ENCODE measurements at regions not wholly inside any gene's neighbourhood (a gene's known extent, or its start where the extent isn't known, plus 50 kb on each side); places are given as distances from the start of the nearest gene placed in this dataset.

DNA sequence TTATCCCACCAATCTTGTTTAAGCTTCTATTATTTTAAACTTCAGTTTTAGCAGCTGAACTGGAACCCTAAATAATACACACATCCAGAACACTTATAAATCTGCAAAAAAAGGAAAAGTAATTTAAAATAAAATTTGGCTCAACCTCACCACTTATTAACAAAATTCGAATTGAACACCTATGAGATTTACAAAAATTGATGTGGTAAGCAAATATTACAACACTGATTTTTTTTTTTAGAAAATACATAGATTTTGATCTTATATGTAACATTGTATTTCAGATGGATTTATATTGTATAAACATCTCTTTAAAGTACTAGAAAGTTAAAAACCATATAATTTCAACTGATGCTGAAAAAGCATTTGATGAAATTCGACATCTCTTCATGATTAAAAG is 81.3 kb upstream of the DYNAP start:
- TF ChIP-seq, protein P1, sequence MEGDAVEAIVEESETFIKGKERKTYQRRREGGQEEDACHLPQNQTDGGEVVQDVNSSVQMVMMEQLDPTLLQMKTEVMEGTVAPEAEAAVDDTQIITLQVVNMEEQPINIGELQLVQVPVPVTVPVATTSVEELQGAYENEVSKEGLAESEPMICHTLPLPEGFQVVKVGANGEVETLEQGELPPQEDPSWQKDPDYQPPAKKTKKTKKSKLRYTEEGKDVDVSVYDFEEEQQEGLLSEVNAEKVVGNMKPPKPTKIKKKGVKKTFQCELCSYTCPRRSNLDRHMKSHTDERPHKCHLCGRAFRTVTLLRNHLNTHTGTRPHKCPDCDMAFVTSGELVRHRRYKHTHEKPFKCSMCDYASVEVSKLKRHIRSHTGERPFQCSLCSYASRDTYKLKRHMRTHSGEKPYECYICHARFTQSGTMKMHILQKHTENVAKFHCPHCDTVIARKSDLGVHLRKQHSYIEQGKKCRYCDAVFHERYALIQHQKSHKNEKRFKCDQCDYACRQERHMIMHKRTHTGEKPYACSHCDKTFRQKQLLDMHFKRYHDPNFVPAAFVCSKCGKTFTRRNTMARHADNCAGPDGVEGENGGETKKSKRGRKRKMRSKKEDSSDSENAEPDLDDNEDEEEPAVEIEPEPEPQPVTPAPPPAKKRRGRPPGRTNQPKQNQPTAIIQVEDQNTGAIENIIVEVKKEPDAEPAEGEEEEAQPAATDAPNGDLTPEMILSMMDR (IDR thresholded peaks at IDR 0.05) = no peak
- Histone ChIP-seq H2AFZ (ENCODE audit: insufficient read depth, low read depth, low read length, poor library complexity, severe bottlenecking) (no peak overlapping the region), H3K9ac (ENCODE audit: insufficient read depth, low read length, poor library complexity, severe bottlenecking) (no peak overlapping the region), H3K79me2 (ENCODE audit: insufficient read depth, low read length) (no peaks in the 10 kb centered on the region), H3K4me1 (ENCODE audit: control insufficient read depth in 1 of 2, insufficient read depth in 2 of 2, low read length in 2 of 2) (no peaks in the 10 kb centered on the region), H3K27ac (ENCODE audit: low read depth in 1 of 2, low read length in 2 of 2) (no peak overlapping the region), H4K20me1 (ENCODE audit: insufficient read depth, low read length) (no peaks in the 10 kb centered on the region), H3K4me2 (replicated peaks; ENCODE audit: extremely low read depth, low read length, poor library complexity, severe bottlenecking) (no peak overlapping the region), H3K9me3 (replicated peaks in 1 of 2; ENCODE audit: control insufficient read depth in 1 of 2, insufficient read depth in 1 of 2, low read length in 2 of 2) (no peaks in the 10 kb centered on the region), H3K27me3 (ENCODE audit: control insufficient read depth in 2 of 2, insufficient read depth in 2 of 2, low read length in 2 of 2) (no peaks in the 10 kb centered on the region), H3K36me3 (replicated peaks in 1 of 2; ENCODE audit: control insufficient read depth in 1 of 2, insufficient read depth in 2 of 2, low read length in 2 of 2) (no peaks in the 10 kb centered on the region), H3K4me3 (replicated peaks in 1 of 3; ENCODE audit: low read depth in 2 of 3, low read length in 3 of 3) (no peak overlapping the region)
- H3K9me3 Mint-ChIP-seq = peaks cover 0 to 6% (median 0%) of the 10 kb centered on the region in 7 donors
- DNase-seq = no peak
- H3K4me3 Mint-ChIP-seq = no peak overlapping the region
- no peaks in the 10 kb centered on the region for H3K4me1 Mint-ChIP-seq
- no peak overlapping the region for H3K27ac Mint-ChIP-seq
- no peaks in the 10 kb centered on the region for H3K36me3 Mint-ChIP-seq
- intact Hi-C loops (cut with micrococcal nuclease) = no loop called here
- WGBS (ENCODE audit: insufficient coverage) = no CpG with 5 or more reads among the region's 2 CpGs
- H3K27me3 Mint-ChIP-seq (ENCODE audit: low read depth in 3 of 3) = peaks cover 0 to 4% (median 0%) of the 10 kb centered on the region in 3 donors

DNA sequence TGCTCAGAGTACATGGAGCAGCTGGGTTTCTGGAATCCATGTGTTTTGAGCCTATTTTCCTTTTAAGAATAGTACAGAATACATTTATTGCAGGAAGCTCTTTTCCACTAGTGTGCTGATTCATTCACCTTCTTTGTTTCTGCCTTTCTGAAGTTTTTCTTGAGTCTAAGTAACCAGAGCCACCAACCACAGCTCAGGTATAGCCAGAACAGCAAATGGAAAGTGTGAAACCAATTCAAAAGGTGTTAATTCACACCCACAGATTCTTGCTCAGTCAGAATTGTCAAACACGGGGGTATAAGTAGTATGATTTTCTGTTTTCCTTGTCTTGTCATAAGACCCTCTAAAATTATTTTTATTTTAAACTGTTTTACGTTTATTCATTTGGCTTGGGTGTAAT is 75.9 kb upstream of the DYNAP start:
- TF ChIP-seq, protein P1 (IDR thresholded peaks at IDR 0.05) = no peak
- H3K27ac Mint-ChIP-seq = no peak overlapping the region
- Histone ChIP-seq H3K9me3 (replicated peaks in 1 of 2; ENCODE audit: control insufficient read depth in 1 of 2, insufficient read depth in 1 of 2, low read length in 2 of 2) (no peaks in the 10 kb centered on the region), H4K20me1 (ENCODE audit: insufficient read depth, low read length) (no peaks in the 10 kb centered on the region), H3K36me3 (replicated peaks in 1 of 2; ENCODE audit: control insufficient read depth in 1 of 2, insufficient read depth in 2 of 2, low read length in 2 of 2) (no peaks in the 10 kb centered on the region), H3K27ac (ENCODE audit: low read depth in 1 of 2, low read length in 2 of 2) (no peak overlapping the region), H3K4me2 (replicated peaks; ENCODE audit: extremely low read depth, low read length, poor library complexity, severe bottlenecking) (no peak overlapping the region), H3K9ac (ENCODE audit: insufficient read depth, low read length, poor library complexity, severe bottlenecking) (no peak overlapping the region), H2AFZ (ENCODE audit: insufficient read depth, low read depth, low read length, poor library complexity, severe bottlenecking) (no peak overlapping the region), H3K4me1 (ENCODE audit: control insufficient read depth in 1 of 2, insufficient read depth in 2 of 2, low read length in 2 of 2) (no peaks in the 10 kb centered on the region), H3K79me2 (ENCODE audit: insufficient read depth, low read length) (no peaks in the 10 kb centered on the region), H3K27me3 (ENCODE audit: control insufficient read depth in 2 of 2, insufficient read depth in 2 of 2, low read length in 2 of 2) (no peaks in the 10 kb centered on the region), H3K4me3 (replicated peaks in 1 of 3; ENCODE audit: low read depth in 2 of 3, low read length in 3 of 3) (no peak overlapping the region)
- H3K9me3 Mint-ChIP-seq = no peaks in the 10 kb centered on the region
- peaks cover 0 to 4% (median 1%) of the 10 kb centered on the region in 3 donors for H3K27me3 Mint-ChIP-seq (ENCODE audit: low read depth in 3 of 3)
- no peaks in the 10 kb centered on the region for H3K36me3 Mint-ChIP-seq
- intact Hi-C loops (cut with micrococcal nuclease) = no loop called here
- WGBS (ENCODE audit: insufficient coverage) = no CpG with 5 or more reads among the region's 2 CpGs
- DNase-seq = no peak
- H3K4me1 Mint-ChIP-seq = no peaks in the 10 kb centered on the region
- H3K4me3 Mint-ChIP-seq = no peak overlapping the region
